VCaP (cell line): ENCODE measurements at regions not wholly inside any gene's neighbourhood (a gene's known extent, or its start where the extent isn't known, plus 50 kb on each side); places are given as distances from the start of the nearest gene placed in this dataset.

Experiments used
- H3K27ac ChIP-seq: fragments of 450-650 bp; 2 replicates; pipeline ENCODE4 v1.5.1; 2017
- CTCF ChIP-seq: fragments of 450-650 bp; conservative IDR thresholded peaks from 2 replicates; pipeline ENCODE4 v1.5.1; 2017; ENCODE audit warnings: mild to moderate bottlenecking, moderate library complexity

DNA sequence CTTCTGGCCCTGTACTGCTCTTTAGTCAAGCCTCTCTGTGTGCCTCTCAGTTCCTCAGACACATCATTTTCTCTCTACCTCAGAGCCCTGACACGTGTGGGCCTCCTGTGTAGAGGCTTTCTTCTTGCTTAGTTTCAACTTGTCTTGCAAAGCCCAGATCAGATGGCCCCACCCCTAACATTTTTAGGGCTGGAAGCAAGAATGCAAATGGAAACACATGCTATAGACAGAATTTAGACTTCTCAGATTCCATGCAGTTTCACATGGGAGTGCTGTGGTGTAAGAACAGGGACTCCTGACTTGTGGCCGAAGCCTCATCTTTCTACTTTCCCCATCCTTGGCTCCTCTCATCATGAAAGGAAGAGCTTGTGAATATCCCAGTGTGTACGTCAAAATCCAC, 350.7 kb downstream of the DCHS2 start:
- H3K27ac ChIP-seq = no peak overlapping the region
- TF ChIP-seq CTCF = no peak

GRCh38 chr4:154137320-154137905, 348.5 kb upstream of the SFRP2 start:
- no peak for TF ChIP-seq CTCF
- no peak overlapping the region for H3K27ac ChIP-seq

DNA sequence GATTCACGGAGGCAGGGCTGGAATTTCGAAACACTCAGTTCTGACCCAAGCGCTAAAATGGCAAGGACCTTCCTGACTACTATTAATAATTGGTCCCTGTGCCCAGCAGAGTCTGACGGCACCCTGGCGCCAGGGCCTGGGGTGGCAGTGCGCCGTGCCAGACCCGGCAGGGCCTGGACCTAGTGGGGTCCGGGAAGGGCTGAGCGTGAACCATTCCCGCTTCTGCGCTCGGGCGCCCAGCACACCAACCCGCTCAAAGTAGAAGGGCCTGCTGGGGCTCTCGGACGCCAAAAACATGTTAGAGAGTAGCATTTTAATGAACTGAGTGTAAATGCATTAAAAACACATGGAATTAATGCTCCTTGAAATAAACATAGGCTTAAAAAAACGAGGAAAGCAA, 346.7 kb upstream of the SFRP2 start:
- TF ChIP-seq CTCF = no peak
- H3K27ac ChIP-seq = no peak overlapping the region

- H3K27ac ChIP-seq = no peak overlapping the region
- no peak for TF ChIP-seq CTCF
These were observed 343.5 kb upstream of the SFRP2 start for GRCh38 chr4:154132406-154132805.

DNA sequence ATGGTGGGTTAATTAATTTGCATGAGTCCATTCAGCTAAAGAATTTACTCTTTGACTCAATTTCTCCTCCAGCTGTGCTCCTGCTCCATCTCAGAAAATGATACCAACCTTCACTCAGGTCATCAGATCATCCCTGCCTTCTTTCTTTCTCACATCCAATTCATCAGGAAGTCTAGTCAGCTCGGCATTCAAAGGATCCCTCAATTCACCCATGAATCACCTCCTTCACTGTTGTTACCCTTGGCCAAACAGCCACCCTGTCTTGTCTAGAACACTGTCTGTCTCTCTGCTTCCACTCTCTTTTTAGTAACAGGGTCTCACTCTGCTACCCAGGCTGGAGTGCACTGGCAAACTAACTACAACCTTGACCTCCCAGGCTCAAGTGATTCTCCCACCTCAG, 337.4 kb upstream of the SFRP2 start:
- no peak overlapping the region for H3K27ac ChIP-seq
- no peak for TF ChIP-seq CTCF

DNA sequence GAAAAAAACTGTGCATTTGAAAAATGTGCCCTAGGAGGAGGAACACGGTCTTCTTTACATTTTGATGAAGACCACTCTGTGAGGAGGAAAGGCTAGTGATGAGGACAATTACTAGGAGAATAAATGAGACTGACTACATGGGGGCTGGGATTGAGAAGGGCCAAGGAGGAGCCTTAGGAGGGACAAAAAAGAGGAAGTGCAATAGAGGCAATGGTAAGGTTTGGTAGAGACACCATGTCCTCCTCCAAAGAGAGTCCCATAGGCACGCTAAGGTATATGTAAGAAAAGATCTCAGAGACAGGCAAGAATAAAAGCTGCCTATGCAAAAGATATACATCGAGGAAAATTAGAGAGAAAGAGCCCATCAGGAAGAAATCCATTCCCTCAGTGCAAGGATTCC, 336.5 kb upstream of the SFRP2 start:
- no peak overlapping the region for H3K27ac ChIP-seq
- no peak for TF ChIP-seq CTCF

DNA sequence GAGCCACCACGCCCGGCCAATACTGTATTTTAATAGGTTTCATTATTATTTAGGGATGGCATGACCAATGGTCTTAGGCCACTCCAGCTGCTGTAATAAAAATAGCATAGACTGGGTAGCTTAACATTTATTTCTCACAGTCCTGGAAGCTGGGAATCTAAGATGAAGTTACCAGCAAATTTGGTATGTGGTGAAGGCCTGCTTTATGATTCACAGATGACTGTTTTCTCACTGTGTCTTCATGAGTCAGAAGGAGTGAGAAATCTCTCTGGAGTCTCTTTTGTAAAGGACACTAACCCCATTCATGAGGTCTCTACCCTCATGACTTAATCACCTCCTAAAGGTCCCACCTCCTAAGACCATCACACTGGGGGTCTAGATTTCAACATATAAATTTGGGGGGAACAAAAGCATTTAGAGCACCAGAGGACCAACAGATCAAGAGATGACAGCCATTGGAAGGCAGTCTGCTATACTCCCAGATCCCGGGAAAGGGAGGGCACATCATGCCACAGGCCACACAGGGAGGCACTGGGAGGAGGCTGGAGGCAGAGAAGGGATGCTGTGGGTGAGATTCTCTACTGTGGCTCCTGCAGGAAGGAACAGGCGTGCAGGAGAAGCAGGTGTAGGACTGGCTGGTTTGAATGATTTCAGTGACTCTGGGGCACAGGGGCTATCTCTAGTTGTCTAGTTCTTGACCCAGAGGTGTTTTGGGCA, 335.8 kb upstream of the SFRP2 start:
- H3K27ac ChIP-seq = no peak overlapping the region
- no peak for TF ChIP-seq CTCF
